PC-9 (cell line): ENCODE measurements at regions not wholly inside any gene's neighbourhood (a gene's known extent, or its start where the extent isn't known, plus 50 kb on each side); places are given as distances from the start of the nearest gene placed in this dataset.
"Not testable (repeated sequence)": the region's sequence is repeated elsewhere in the genome, so short reads cannot be mapped to it uniquely, and the experiment has no call there.

Experiments
- BruUV-seq: library from RNA; stranded (reverse); fragments of 400-500 nt; replicated peaks from 2 replicates; lab custom pipeline; 2021; lab: Mats Ljungman, UMichigan
- CTCF ChIA-PET: fragments of 300-600 bp; sonication (Branson Sonifier 250); formaldehyde crosslinking; loops from one replicate; lab custom pipeline; 2022; ENCODE audit warnings: antibody characterized with exemption; lab: Charles Lee
- POLR2A ChIA-PET: fragments of 300-600 bp; sonication (Branson Sonifier 250); formaldehyde crosslinking; loops from one replicate; lab custom pipeline; 2022; ENCODE audit warnings: antibody characterized with exemption; ENCODE audit not compliant: unreplicated experiment; lab: Charles Lee
- DNase-seq, 2 experiments: peaks; one replicate each; pipeline versions ENCODE4 v3.0.0 to v3.0.0-alpha.2; 2015 to 2022; ENCODE audit warnings: mixed read lengths in 1 of 2
- H2AFZ ChIP-seq: fragments of 200-600 bp; sonication (generic); 2 replicates; pipeline ENCODE4 v1.8.1; 2017; ENCODE audit warnings: antibody characterized with exemption
- H3F3A ChIP-seq: fragments of 200-600 bp; sonication (generic); 2 replicates; pipeline ENCODE4 v1.8.1; 2017; ENCODE audit warnings: antibody characterized with exemption, mild to moderate bottlenecking, low read depth; ENCODE audit not compliant: insufficient read depth
- H3K27ac ChIP-seq: fragments of 200-600 bp; sonication (generic); 2 replicates; pipeline ENCODE4 v1.6.1; 2016; ENCODE audit warnings: mixed run types
- H3K27me3 ChIP-seq: fragments of 200-600 bp; sonication (generic); 2 replicates; pipeline ENCODE4 v1.6.1; 2016; ENCODE audit warnings: low read depth, mixed run types; ENCODE audit not compliant: insufficient read depth
- H3K36me3 ChIP-seq: fragments of 200-600 bp; sonication (generic); 2 replicates; pipeline ENCODE4 v1.6.1; 2016; ENCODE audit warnings: low read depth, mixed run types
- H3K4me1 ChIP-seq: fragments of 200-600 bp; sonication (generic); replicated peaks from 2 replicates; pipeline ENCODE4 v1.6.1; 2016; ENCODE audit warnings: mixed run types; ENCODE audit not compliant: insufficient read depth
- H3K4me2 ChIP-seq: fragments of 200-600 bp; sonication (generic); 2 replicates; pipeline ENCODE4 v1.6.1; 2017; ENCODE audit warnings: mixed run types
- H3K4me3 ChIP-seq: fragments of 200-600 bp; sonication (generic); 2 replicates; pipeline ENCODE4 v1.6.1; 2016; ENCODE audit warnings: mixed run types
- H3K79me2 ChIP-seq: fragments of 200-600 bp; sonication (generic); 2 replicates; pipeline ENCODE4 v1.6.1; 2017; ENCODE audit warnings: low read depth, mixed run types
- H3K9me2 ChIP-seq: fragments of 200-600 bp; sonication (generic); 2 replicates; pipeline ENCODE4 v1.8.1; 2017; ENCODE audit warnings: mild to moderate bottlenecking; ENCODE audit not compliant: insufficient read depth
- H3K9me3 ChIP-seq: fragments of 200-600 bp; sonication (generic); 2 replicates; pipeline ENCODE4 v1.8.1; 2016; ENCODE audit warnings: low read depth; ENCODE audit not compliant: insufficient read depth
- H4K20me1 ChIP-seq: fragments of 200-600 bp; sonication (generic); 2 replicates; pipeline ENCODE4 v1.8.1; 2017; ENCODE audit not compliant: insufficient read depth
- CTCF ChIP-seq: fragments of 200-600 bp; sonication (generic); conservative IDR thresholded peaks from 2 replicates; pipeline ENCODE4 v1.6.1; 2017; ENCODE audit warnings: mixed run types, antibody characterized with exemption, mild to moderate bottlenecking, moderate library complexity
- EZH2 ChIP-seq: fragments of 200-600 bp; sonication (generic); IDR thresholded peaks from 2 replicates; pipeline ENCODE4 v1.8.0; 2017; ENCODE audit warnings: antibody characterized with exemption, low read depth
- intact Hi-C: fragments of 100-400 bp; cut with micrococcal nuclease; formaldehyde crosslinking; loops from one replicate; pipeline ENCODE4 v1.10.0; 2022; ENCODE audit not compliant: unreplicated experiment

- H2AFZ ChIP-seq, DNase-seq, CTCF ChIA-PET, H3K4me3 ChIP-seq, H3F3A ChIP-seq, H3K79me2 ChIP-seq, H4K20me1 ChIP-seq, H3K9me3 ChIP-seq, H3K4me1 ChIP-seq, H3K27ac ChIP-seq, H3K9me2 ChIP-seq, H3K27me3 ChIP-seq, intact Hi-C loops, POLR2A ChIA-PET, H3K4me2 ChIP-seq, H3K36me3 ChIP-seq, BruUV-seq: not testable (repeated sequence)
Observed at GRCh38 chr1:143764831-143765230, 207.0 kb downstream of the FAM72C start.

GRCh38 chr1:143760366-143760765 is 211.4 kb downstream of the FAM72C start:
- DNase-seq, H3K4me2 ChIP-seq, H3K9me2 ChIP-seq, H4K20me1 ChIP-seq, H3K79me2 ChIP-seq, H3K27ac ChIP-seq, POLR2A ChIA-PET, BruUV-seq, H3F3A ChIP-seq, H3K4me3 ChIP-seq, intact Hi-C loops, H3K9me3 ChIP-seq, H3K27me3 ChIP-seq, H3K36me3 ChIP-seq, CTCF ChIA-PET, H3K4me1 ChIP-seq, H2AFZ ChIP-seq: not testable (repeated sequence)

DNA sequence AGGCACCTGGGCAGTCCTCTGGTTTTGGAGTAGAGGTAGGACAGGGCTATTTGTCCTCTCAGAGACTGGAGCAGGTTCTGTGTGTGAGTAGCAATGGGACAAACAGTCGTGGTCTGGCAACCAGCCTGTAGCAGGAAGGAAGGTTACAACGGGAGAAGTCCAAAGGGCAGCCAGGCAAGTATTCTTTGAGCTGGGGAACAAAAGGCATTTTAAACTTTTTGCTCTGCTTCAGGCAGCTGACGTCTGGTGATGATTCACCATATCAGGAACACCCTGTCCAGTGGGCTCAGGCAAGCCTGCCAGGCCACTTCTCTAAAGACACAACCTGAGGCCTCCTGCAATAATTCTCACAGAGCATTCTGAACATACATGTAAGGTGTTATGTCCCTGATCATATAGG is 215.8 kb downstream of the FAM72C start:
- POLR2A ChIA-PET, H3K27ac ChIP-seq, H3K9me2 ChIP-seq, BruUV-seq, H2AFZ ChIP-seq, H3F3A ChIP-seq, H3K36me3 ChIP-seq, H3K79me2 ChIP-seq, H3K9me3 ChIP-seq, CTCF ChIA-PET, H3K27me3 ChIP-seq, H3K4me2 ChIP-seq, H4K20me1 ChIP-seq, intact Hi-C loops, H3K4me1 ChIP-seq, H3K4me3 ChIP-seq: not testable (repeated sequence)
- peak in 1 of 2 experiments; percentile 44 for DNase-seq

- no TSS peak for BruUV-seq
- no peak for DNase-seq
- Histone ChIP-seq H2AFZ (no peak overlapping the region), H3F3A (no peaks in the 10 kb centered on the region), H3K4me3 (no peak overlapping the region), H3K9me3 (no peaks in the 10 kb centered on the region), H3K4me1 (no peaks in the 10 kb centered on the region), H3K27me3 (no peaks in the 10 kb centered on the region), H3K79me2 (no peaks in the 10 kb centered on the region), H3K4me2 (no peak overlapping the region), H4K20me1 (no peaks in the 10 kb centered on the region), H3K36me3 (no peaks in the 10 kb centered on the region), H3K27ac (no peak overlapping the region), H3K9me2 (no peaks in the 10 kb centered on the region)
- ChIA-PET CTCF (no interaction called here), POLR2A (no interaction called here)
- no peak for TF ChIP-seq CTCF
- intact Hi-C loops: no loop called here
Observed at GRCh38 chr1:143748906-143749305, 222.9 kb downstream of the FAM72C start.

DNA sequence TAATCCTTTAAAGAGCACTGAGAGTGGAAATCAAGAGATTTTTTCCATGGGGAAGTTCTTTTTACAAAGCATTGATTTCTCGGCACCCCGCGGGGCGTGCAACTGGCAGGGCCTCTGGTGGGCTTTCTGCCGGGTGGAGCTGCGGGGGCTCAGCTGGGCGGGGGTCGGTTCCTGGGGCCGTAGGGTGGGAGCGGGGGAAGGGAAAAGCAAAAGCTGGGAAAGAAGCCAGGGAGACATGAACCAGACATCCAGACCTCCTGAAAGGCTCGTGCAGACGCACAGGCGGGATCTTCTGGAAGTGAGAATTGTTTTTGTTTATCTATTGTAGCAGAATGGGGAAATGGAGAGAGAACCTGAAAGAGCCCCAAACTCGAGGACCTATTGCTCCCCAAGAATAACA is 235.2 kb downstream of the FAM72C start:
- Histone ChIP-seq H3K9me2 (no peaks in the 10 kb centered on the region), H3K27ac (no peak overlapping the region), H3K27me3 (no peaks in the 10 kb centered on the region), H4K20me1 (no peaks in the 10 kb centered on the region), H3K9me3 (no peaks in the 10 kb centered on the region), H2AFZ (no peak overlapping the region), H3K4me3 (no peak overlapping the region), H3K79me2 (no peaks in the 10 kb centered on the region), H3F3A (no peaks in the 10 kb centered on the region), H3K4me1 (no peaks in the 10 kb centered on the region), H3K4me2 (no peak overlapping the region), H3K36me3 (no peaks in the 10 kb centered on the region)
- BruUV-seq: no TSS peak
- intact Hi-C loops: no loop called here
- DNase-seq: no peak
- TF ChIP-seq CTCF: no peak
- TF ChIP-seq EZH2: no peak
- ChIA-PET CTCF (no interaction called here), POLR2A (no interaction called here)
